Loucy (cell line): ENCODE measurements at regions not wholly inside any gene's neighbourhood (a gene's known extent, or its start where the extent isn't known, plus 50 kb on each side); places are given as distances from the start of the nearest gene placed in this dataset.

Source experiments
- H2AFZ ChIP-seq: fragments of 200-600 bp; sonication (generic); 2 replicates; pipeline ENCODE4 v1.6.0; 2016; ENCODE audit warnings: antibody characterized with exemption, mild to moderate bottlenecking, low read length, moderate library complexity
- H3F3A ChIP-seq: fragments of 200-600 bp; 2 replicates; pipeline ENCODE4 v1.6.0; 2016; ENCODE audit warnings: antibody characterized with exemption, low read depth, mild to moderate bottlenecking
- H3K27me3 ChIP-seq: fragments of 200-600 bp; sonication (generic); 2 replicates; pipeline ENCODE4 v1.6.1; 2014; ENCODE audit warnings: low read length, mild to moderate bottlenecking; ENCODE audit not compliant: insufficient read depth, poor library complexity, severe bottlenecking
- H3K36me3 ChIP-seq: fragments of 200-600 bp; sonication (generic); 2 replicates; pipeline ENCODE4 v1.6.1; 2016; ENCODE audit warnings: low read length; ENCODE audit not compliant: insufficient read depth
- H3K4me1 ChIP-seq: fragments of 200-600 bp; sonication (generic); 2 replicates; pipeline ENCODE4 v1.5.1; 2014; ENCODE audit warnings: low read length, mild to moderate bottlenecking; ENCODE audit not compliant: insufficient read depth, poor library complexity, severe bottlenecking
- H3K4me2 ChIP-seq: fragments of 200-600 bp; sonication (generic); 2 replicates; pipeline ENCODE4 v1.6.0; 2014; ENCODE audit warnings: antibody characterized with exemption, low read length, low read depth, mild to moderate bottlenecking; ENCODE audit not compliant: poor library complexity, severe bottlenecking
- H3K4me3 ChIP-seq: fragments of 200-600 bp; sonication (generic); 2 replicates; pipeline ENCODE4 v1.5.1; 2014; ENCODE audit warnings: low read length, mild to moderate bottlenecking, mixed read lengths; ENCODE audit not compliant: poor library complexity, severe bottlenecking
- H3K79me2 ChIP-seq: fragments of 200-600 bp; sonication (generic); 2 replicates; pipeline ENCODE4 v1.6.1; 2014; ENCODE audit warnings: low read length; ENCODE audit not compliant: insufficient read depth
- H3K9ac ChIP-seq: fragments of 200-600 bp; sonication (generic); 2 replicates; pipeline ENCODE4 v1.6.0; 2014; ENCODE audit warnings: mild to moderate bottlenecking, low read depth, low read length, moderate library complexity; ENCODE audit not compliant: poor library complexity, severe bottlenecking
- H3K9me2 ChIP-seq: fragments of 200-600 bp; sonication (generic); replicated peaks from 2 replicates; pipeline ENCODE4 v1.6.1; 2016; ENCODE audit warnings: low read depth, low read length, mixed read lengths
- H3K9me3 ChIP-seq: fragments of 200-600 bp; sonication (generic); 2 replicates; pipeline ENCODE4 v1.6.1; 2014; ENCODE audit warnings: mild to moderate bottlenecking, antibody characterized with exemption, low read length, low read depth; ENCODE audit not compliant: insufficient read depth
- H4K20me1 ChIP-seq: fragments of 200-600 bp; sonication (generic); 2 replicates; pipeline ENCODE4 v1.6.0; 2014; ENCODE audit warnings: antibody characterized with exemption, low read length, mild to moderate bottlenecking; ENCODE audit not compliant: insufficient read depth, poor library complexity, severe bottlenecking
- CTCF ChIP-seq: fragments of 200-600 bp; sonication (generic); conservative IDR thresholded peaks from 2 replicates; pipeline ENCODE4 v1.5.1; 2014; ENCODE audit warnings: mild to moderate bottlenecking, antibody characterized with exemption, low read length
- EZH2phosphoT487 ChIP-seq: fragments of 200-600 bp; IDR thresholded peaks from 2 replicates; pipeline ENCODE4 v1.6.1; 2018; ENCODE audit warnings: antibody characterized with exemption, mild to moderate bottlenecking, moderate library complexity, borderline replicate concordance

GRCh38 chr2:58377181-58377580, 136.1 kb upstream of the FANCL start:
- no peak overlapping the region for H3K4me2 ChIP-seq
- TF ChIP-seq CTCF (no peak), EZH2phosphoT487 (no peak)
- H3K27me3 ChIP-seq: no peaks in the 10 kb centered on the region
- no peak overlapping the region for H3K4me3 ChIP-seq
- H3F3A ChIP-seq: no peaks in the 10 kb centered on the region
- no peak overlapping the region for H2AFZ ChIP-seq
- H4K20me1 ChIP-seq: no peaks in the 10 kb centered on the region
- no peaks in the 10 kb centered on the region for H3K4me1 ChIP-seq
- H3K9ac ChIP-seq: no peak overlapping the region
- H3K9me3 ChIP-seq: no peaks in the 10 kb centered on the region
- no peaks in the 10 kb centered on the region for H3K79me2 ChIP-seq
- H3K9me2 ChIP-seq: no peaks in the 10 kb centered on the region
- H3K36me3 ChIP-seq: no peaks in the 10 kb centered on the region

- no peak overlapping the region for H3K9ac ChIP-seq
- no peak for TF ChIP-seq EZH2phosphoT487
- no peak for TF ChIP-seq CTCF
- H3K4me3 ChIP-seq: no peak overlapping the region
These were observed 135.5 kb upstream of the FANCL start for GRCh38 chr2:58376592-58376991.

GRCh38 chr2:58369594-58369993, 128.5 kb upstream of the FANCL start:
- Histone ChIP-seq H3K27me3 (no peaks in the 10 kb centered on the region), H2AFZ (no peak overlapping the region), H3K4me2 (no peak overlapping the region), H3K36me3 (no peaks in the 10 kb centered on the region), H3K4me3 (no peak overlapping the region), H3K9me3 (no peaks in the 10 kb centered on the region), H3K79me2 (no peaks in the 10 kb centered on the region), H3K9me2 (no peaks in the 10 kb centered on the region), H3F3A (no peaks in the 10 kb centered on the region), H3K4me1 (peaks cover 11% of the 10 kb centered on the region), H4K20me1 (no peaks in the 10 kb centered on the region), H3K9ac (no peak overlapping the region)
- TF ChIP-seq CTCF: no peak
- no peak for TF ChIP-seq EZH2phosphoT487

More at GRCh38 chr2:58376592-58376991, 135.5 kb upstream of the FANCL start:
- no peaks in the 10 kb centered on the region for H3K79me2 ChIP-seq
- no peaks in the 10 kb centered on the region for H3K4me1 ChIP-seq
- no peak overlapping the region for H3K4me2 ChIP-seq
- no peaks in the 10 kb centered on the region for H3K9me2 ChIP-seq
- H3K9me3 ChIP-seq: no peaks in the 10 kb centered on the region
- no peak overlapping the region for H2AFZ ChIP-seq
- no peaks in the 10 kb centered on the region for H3F3A ChIP-seq
- H4K20me1 ChIP-seq: no peaks in the 10 kb centered on the region
- no peaks in the 10 kb centered on the region for H3K36me3 ChIP-seq
- no peaks in the 10 kb centered on the region for H3K27me3 ChIP-seq
